ENCODE measurements at regions not wholly inside any gene's neighbourhood (a gene's known extent, or its start where the extent isn't known, plus 50 kb on each side); places are given as distances from the start of the nearest gene placed in this dataset.

GRCh38 chr9:104362912-104363472, 141.1 kb upstream of the OR13F1 start:
- no peak for TF ChIP-seq HDGF (IDR thresholded peaks at IDR 0.05; ENCODE audit: borderline replicate concordance)
- no peak for TF ChIP-seq SUZ12 (IDR thresholded peaks at IDR 0.05)
- no peak for TF ChIP-seq ELF4 (IDR thresholded peaks at IDR 0.05)
- TF ChIP-seq ARNT (IDR thresholded peaks at IDR 0.05), result no peak
